Testis (tissue), 2 donors: ENCODE measurements at regions not wholly inside any gene's neighbourhood (a gene's known extent, or its start where the extent isn't known, plus 50 kb on each side); places are given as distances from the start of the nearest gene placed in this dataset.

Experiments
- DNase-seq: peaks from one replicate; pipeline ENCODE4 v3.0.0-alpha.2; 2019
- H3K27ac ChIP-seq, 2 donors: fragments of 200-600 bp; sonication (generic); one replicate each; pipeline ENCODE4 v1.5.1; 2019
- H3K27me3 ChIP-seq: fragments of 200-600 bp; sonication (generic); one replicate; pipeline ENCODE4 v1.5.1; 2019
- H3K36me3 ChIP-seq: fragments of 200-600 bp; sonication (generic); one replicate; pipeline ENCODE4 v1.5.1; 2017; ENCODE audit warnings: low read depth; ENCODE audit errors: missing control alignments
- H3K4me1 ChIP-seq: fragments of 200-600 bp; sonication (generic); one replicate; pipeline ENCODE4 v1.5.1; 2019
- H3K4me3 ChIP-seq, 2 donors: fragments of 200-600 bp; sonication (generic); one replicate each; pipeline ENCODE4 v1.5.1; 2017 to 2019
- H3K9me3 ChIP-seq: fragments of 200-600 bp; sonication (generic); one replicate; pipeline ENCODE4 v1.5.1; 2017
- POLR2A ChIP-seq: fragments of 450-650 bp; IDR thresholded peaks from one replicate; pipeline ENCODE4 v1.6.1; 2017; ENCODE audit warnings: antibody characterized with exemption, mild to moderate bottlenecking, moderate library complexity
- WGBS, 2 donors: methylation state at CpG; one replicate each; pipeline ENCODE4 v1.1.5; 2018; 5-methylcytosine and 5-hydroxymethylcytosine counted together
- intact Hi-C: fragments of 100-400 bp; cut with DNase I; formaldehyde crosslinking; loops from one replicate; pipeline ENCODE4 v1.15.1; 2023; ENCODE audit warnings: low total_unique reads
- TF ChIP-seq, protein P1 (sequence below), 3 experiments: fragments of 450-650 bp in 2 of 3; fragments of 200-600 bp in 1 of 3; sonication (generic) in 1 of 3; IDR thresholded peaks; one replicate each; pipeline ENCODE4 v1.5.1; 2016 to 2019; ENCODE audit warnings: antibody characterized with exemption in 3 of 3, mild to moderate bottlenecking in 2 of 3, moderate library complexity in 1 of 3

DNA sequence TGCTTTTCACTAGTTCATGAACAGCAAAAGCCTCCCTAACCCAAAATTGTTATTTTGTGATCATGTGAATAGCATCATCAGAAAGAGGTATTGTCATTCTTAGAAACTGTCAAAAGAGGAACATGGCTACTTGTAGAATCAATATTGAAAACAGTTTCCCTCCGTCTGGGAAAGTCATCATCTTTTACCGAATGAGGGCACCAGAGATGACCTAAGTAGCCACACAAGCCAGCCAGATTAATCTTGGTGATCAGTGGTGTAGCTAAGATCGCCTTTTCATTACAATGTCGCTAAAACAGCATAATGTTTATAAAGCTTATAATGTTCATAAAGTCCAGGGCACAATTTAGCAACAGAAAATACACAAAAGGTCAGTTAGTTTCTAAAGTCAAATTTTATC lies 136.1 kb downstream of the SIPA1L2 start:
- Histone ChIP-seq H3K27ac (no peak overlapping the region), H3K4me1 (no peaks in the 10 kb centered on the region)
- WGBS, 2 donors: 88 to 93% methylated on average over 4 of the region's 4 CpGs

DNA sequence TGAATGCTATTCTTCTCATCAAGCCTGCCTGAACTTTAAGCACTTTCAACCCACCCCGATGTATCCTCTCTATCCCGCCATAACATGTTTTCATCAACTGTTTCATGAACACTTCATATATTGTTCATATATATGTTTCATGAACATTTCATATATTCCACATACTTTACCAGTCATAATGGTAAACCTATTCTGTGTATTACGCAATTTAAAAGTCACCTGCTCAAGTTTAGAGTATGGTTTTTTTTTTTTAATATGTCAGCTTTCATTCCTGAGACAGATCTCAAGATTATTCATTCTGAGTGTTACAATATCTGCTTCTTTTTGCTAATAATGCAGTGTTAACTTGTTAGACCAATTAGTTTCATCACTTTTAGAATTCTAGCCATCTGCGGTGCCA lies 140.7 kb downstream of the SIPA1L2 start:
- H3K36me3 ChIP-seq: no peaks in the 10 kb centered on the region
- TF ChIP-seq POLR2A: no peak
- TF ChIP-seq, protein P1, sequence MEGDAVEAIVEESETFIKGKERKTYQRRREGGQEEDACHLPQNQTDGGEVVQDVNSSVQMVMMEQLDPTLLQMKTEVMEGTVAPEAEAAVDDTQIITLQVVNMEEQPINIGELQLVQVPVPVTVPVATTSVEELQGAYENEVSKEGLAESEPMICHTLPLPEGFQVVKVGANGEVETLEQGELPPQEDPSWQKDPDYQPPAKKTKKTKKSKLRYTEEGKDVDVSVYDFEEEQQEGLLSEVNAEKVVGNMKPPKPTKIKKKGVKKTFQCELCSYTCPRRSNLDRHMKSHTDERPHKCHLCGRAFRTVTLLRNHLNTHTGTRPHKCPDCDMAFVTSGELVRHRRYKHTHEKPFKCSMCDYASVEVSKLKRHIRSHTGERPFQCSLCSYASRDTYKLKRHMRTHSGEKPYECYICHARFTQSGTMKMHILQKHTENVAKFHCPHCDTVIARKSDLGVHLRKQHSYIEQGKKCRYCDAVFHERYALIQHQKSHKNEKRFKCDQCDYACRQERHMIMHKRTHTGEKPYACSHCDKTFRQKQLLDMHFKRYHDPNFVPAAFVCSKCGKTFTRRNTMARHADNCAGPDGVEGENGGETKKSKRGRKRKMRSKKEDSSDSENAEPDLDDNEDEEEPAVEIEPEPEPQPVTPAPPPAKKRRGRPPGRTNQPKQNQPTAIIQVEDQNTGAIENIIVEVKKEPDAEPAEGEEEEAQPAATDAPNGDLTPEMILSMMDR (IDR thresholded peaks at IDR 0.05): no peak

More for the DNA sequence above, 136.1 kb downstream of the SIPA1L2 start:
- Histone ChIP-seq H3K4me3 (no peak overlapping the region), H3K9me3 (no peaks in the 10 kb centered on the region), H3K27me3 (no peaks in the 10 kb centered on the region), H3K36me3 (no peaks in the 10 kb centered on the region)
- TF ChIP-seq POLR2A: no peak
- TF ChIP-seq, protein P1 (IDR thresholded peaks at IDR 0.05): no peak
- no peak for DNase-seq
- intact Hi-C loops: no loop called here

DNA sequence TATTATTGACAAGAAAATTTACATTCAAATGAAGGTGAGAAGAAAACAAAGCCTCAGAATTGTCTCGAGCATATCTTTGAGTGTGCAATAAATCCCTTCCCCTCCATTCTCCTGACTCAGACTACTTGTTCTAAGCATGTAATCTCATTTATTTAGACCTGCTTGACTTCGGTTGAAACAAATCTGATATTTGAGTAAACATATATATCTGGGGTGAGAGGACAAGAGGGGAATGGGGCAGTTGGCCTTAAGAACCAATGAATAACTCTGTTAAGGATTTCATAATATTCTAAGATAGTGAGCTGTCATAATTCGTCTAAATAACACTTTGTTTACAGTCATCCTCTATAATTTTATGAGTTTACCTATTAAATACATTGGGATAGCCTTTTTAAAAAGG lies 142.7 kb downstream of the SIPA1L2 start:
- H3K36me3 ChIP-seq: no peaks in the 10 kb centered on the region
- no peaks in the 10 kb centered on the region for H3K4me1 ChIP-seq
- no peak overlapping the region for H3K4me3 ChIP-seq
- 87 to 92% methylated on average over 3 of the region's 3 CpGs for WGBS, 2 donors
- TF ChIP-seq POLR2A: no peak
- TF ChIP-seq, protein P1 (IDR thresholded peaks at IDR 0.05): no peak
- H3K9me3 ChIP-seq: no peaks in the 10 kb centered on the region
- no peak for DNase-seq
- intact Hi-C loops: no loop called here
- no peaks in the 10 kb centered on the region for H3K27me3 ChIP-seq
- no peak overlapping the region for H3K27ac ChIP-seq

More for the DNA sequence above, 140.7 kb downstream of the SIPA1L2 start:
- H3K9me3 ChIP-seq: no peaks in the 10 kb centered on the region
- no peak overlapping the region for H3K4me3 ChIP-seq
- H3K4me1 ChIP-seq: no peaks in the 10 kb centered on the region
- DNase-seq: no peak
- no peak overlapping the region for H3K27ac ChIP-seq
- intact Hi-C loops: no loop called here
- no peaks in the 10 kb centered on the region for H3K27me3 ChIP-seq
- 92 to 98% methylated on average over 4 of the region's 4 CpGs for WGBS, 2 donors

DNA sequence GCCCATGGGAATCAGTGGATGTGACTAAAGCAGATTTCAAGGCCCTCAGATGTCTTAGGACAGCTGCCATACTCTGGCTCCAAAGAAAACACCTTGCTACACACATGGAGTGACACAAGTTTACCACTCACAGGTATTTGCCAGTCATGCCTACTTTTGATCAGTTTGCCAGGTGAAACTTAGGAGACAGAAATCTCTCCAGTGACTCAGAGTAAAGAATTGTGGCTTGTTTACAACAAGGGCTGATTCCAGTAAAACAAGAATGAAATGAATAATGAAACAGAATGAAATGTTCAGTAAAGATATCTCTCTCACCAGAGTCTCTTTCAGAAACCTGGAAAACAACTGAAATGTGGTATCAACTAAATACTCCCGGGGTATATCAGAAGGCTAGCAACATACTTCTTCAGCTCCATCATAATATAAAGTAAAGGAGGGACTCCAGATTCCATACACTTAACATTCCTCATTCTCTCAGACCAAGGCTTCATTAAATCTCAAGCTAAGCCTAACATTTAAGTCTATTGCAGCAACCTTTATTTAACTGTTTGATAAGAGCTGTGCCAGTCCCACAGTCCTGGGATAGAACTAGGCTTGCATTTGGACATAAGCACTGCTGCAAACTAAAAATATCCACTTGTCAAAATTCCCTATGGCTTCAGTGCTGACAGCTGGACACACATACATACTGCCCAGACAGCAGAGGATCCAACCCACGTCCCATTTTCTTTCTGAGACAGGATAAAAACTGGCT lies 143.3 kb downstream of the SIPA1L2 start:
- intact Hi-C loops: no loop called here

More for the DNA sequence above, 143.3 kb downstream of the SIPA1L2 start:
- no peak for DNase-seq
- Histone ChIP-seq H3K27me3 (no peaks in the 10 kb centered on the region), H3K9me3 (no peaks in the 10 kb centered on the region), H3K4me1 (no peaks in the 10 kb centered on the region), H3K4me3 (no peak overlapping the region), H3K36me3 (no peaks in the 10 kb centered on the region), H3K27ac (no peak overlapping the region)
- 72 to 76% methylated on average over 2 of the region's 2 CpGs for WGBS, 2 donors
- no peak for TF ChIP-seq POLR2A
- TF ChIP-seq, protein P1 (IDR thresholded peaks at IDR 0.05): no peak
